BLaER1 treated with 17β-estradiol and CSF1 and Interleukin-3, amounts not matched to agents 10 nM and 100 nM (cell line): ENCODE measurements at regions not wholly inside any gene's neighbourhood (a gene's known extent, or its start where the extent isn't known, plus 50 kb on each side); places are given as distances from the start of the nearest gene placed in this dataset.
A peak's percentile ranks its signal among the peaks of the same experiment; 100 is the strongest.

Experiments used
- H3K27ac ChIP-seq, 11 experiments: shearing (Covaris generic); formaldehyde crosslinking; 2 replicates each; pipeline ENCODE4 v1.8.1; 2022
- H3K27me3 ChIP-seq, 11 experiments: shearing (Covaris generic); formaldehyde crosslinking; 2 replicates each; pipeline ENCODE4 v1.8.1; 2022
- H3K36me3 ChIP-seq, 11 experiments: shearing (Covaris generic); formaldehyde crosslinking; 2 replicates each; pipeline ENCODE4 v1.8.1; 2022
- H3K4me1 ChIP-seq, 10 experiments: shearing (Covaris generic); formaldehyde crosslinking; 2 replicates each; pipeline ENCODE4 v1.8.1; 2022
- H3K4me2 ChIP-seq, 11 experiments: shearing (Covaris generic); formaldehyde crosslinking; 2 replicates each; pipeline ENCODE4 v1.8.1; 2022
- H3K4me3 ChIP-seq, 10 experiments: shearing (Covaris generic); formaldehyde crosslinking; 2 replicates each; pipeline ENCODE4 v1.8.1; 2022
- H3K9ac ChIP-seq, 11 experiments: shearing (Covaris generic); formaldehyde crosslinking; 2 replicates each; pipeline ENCODE4 v1.8.1; 2022
- H3K9me3 ChIP-seq, 11 experiments: shearing (Covaris generic); formaldehyde crosslinking; replicated peaks in 1 of 11; 2 replicates each; pipeline ENCODE4 v1.8.1; 2022
- H4K20me1 ChIP-seq, 11 experiments: shearing (Covaris generic); formaldehyde crosslinking; 2 replicates each; pipeline ENCODE4 v1.8.1; 2022
- Cebpa-rat ChIP-seq, 11 experiments: shearing (Covaris generic); IDR thresholded peaks; 2 replicates each; pipeline ENCODE4 v1.8.1; 2022

GRCh38 chr9:84152204-84152603 lies 171.6 kb downstream of the RMI1 start:
- Histone ChIP-seq H3K9ac (no peak overlapping the region; a peak in 1 of 22 replicates), H3K4me2 (peak overlapping the region in 7 of 11 experiments; percentile 22 to 60 (median 51); a peak in 12 of 22 replicates), H3K9me3 (no peaks in the 10 kb centered on the region), H4K20me1 (no peaks in the 10 kb centered on the region), H3K4me1 (peaks cover 6 to 33% (median 16%) of the 10 kb centered on the region in 10 experiments), H3K4me3 (no peak overlapping the region), H3K27me3 (no peaks in the 10 kb centered on the region), H3K27ac (no peak overlapping the region), H3K36me3 (no peaks in the 10 kb centered on the region)
- no peak for TF ChIP-seq Cebpa-rat (IDR thresholded peaks at IDR 0.05)

GRCh38 chr9:84153885-84154284 lies 173.3 kb downstream of the RMI1 start:
- Histone ChIP-seq H3K4me1 (peaks cover 0 to 20% (median 8%) of the 10 kb centered on the region in 10 experiments; a peak in 13 of 20 replicates), H3K4me3 (no peak overlapping the region), H3K36me3 (no peaks in the 10 kb centered on the region), H4K20me1 (no peaks in the 10 kb centered on the region), H3K4me2 (peak overlapping the region in 1 of 11 experiments; percentile 1; a peak in 1 of 22 replicates), H3K27ac (no peak overlapping the region), H3K9ac (no peak overlapping the region), H3K27me3 (no peaks in the 10 kb centered on the region), H3K9me3 (no peaks in the 10 kb centered on the region)
- TF ChIP-seq Cebpa-rat (IDR thresholded peaks at IDR 0.05), result no peak

- Histone ChIP-seq H3K4me3 (no peak overlapping the region), H3K9me3 (no peaks in the 10 kb centered on the region), H3K4me2 (peak overlapping the region in 1 of 11 experiments; percentile 1; a peak in 2 of 22 replicates), H3K36me3 (no peaks in the 10 kb centered on the region), H3K4me1 (peaks cover 0 to 20% (median 8%) of the 10 kb centered on the region in 10 experiments; a peak in 13 of 20 replicates), H3K27me3 (no peaks in the 10 kb centered on the region), H4K20me1 (no peaks in the 10 kb centered on the region), H3K9ac (no peak overlapping the region), H3K27ac (no peak overlapping the region)
- no peak for TF ChIP-seq Cebpa-rat (IDR thresholded peaks at IDR 0.05)
These were observed 173.7 kb downstream of the RMI1 start for GRCh38 chr9:84154320-84154719.

GRCh38 chr9:84163052-84163650 lies 177.4 kb downstream of the SLC28A3 start:
- Histone ChIP-seq H3K36me3 (no peaks in the 10 kb centered on the region), H3K4me1 (no peaks in the 10 kb centered on the region), H3K9ac (no peak overlapping the region), H4K20me1 (no peaks in the 10 kb centered on the region), H3K9me3 (no peaks in the 10 kb centered on the region), H3K4me3 (no peak overlapping the region), H3K27ac (no peak overlapping the region), H3K27me3 (no peaks in the 10 kb centered on the region), H3K4me2 (no peak overlapping the region)
- no peak for TF ChIP-seq Cebpa-rat (IDR thresholded peaks at IDR 0.05)

GRCh38 chr9:84166891-84167290 lies 173.7 kb downstream of the SLC28A3 start:
- H3K36me3 ChIP-seq, result no peaks in the 10 kb centered on the region
- H3K4me1 ChIP-seq, result no peaks in the 10 kb centered on the region
- no peaks in the 10 kb centered on the region for H3K9me3 ChIP-seq
- H4K20me1 ChIP-seq, result no peaks in the 10 kb centered on the region
- H3K9ac ChIP-seq, result no peak overlapping the region
- no peak overlapping the region for H3K4me3 ChIP-seq
- H3K4me2 ChIP-seq, result no peak overlapping the region
- no peak overlapping the region for H3K27ac ChIP-seq
- no peak for TF ChIP-seq Cebpa-rat (IDR thresholded peaks at IDR 0.05)
- H3K27me3 ChIP-seq, result no peaks in the 10 kb centered on the region

GRCh38 chr9:84169240-84169639 lies 171.3 kb downstream of the SLC28A3 start:
- H4K20me1 ChIP-seq, result no peaks in the 10 kb centered on the region
- H3K27ac ChIP-seq, result no peak overlapping the region
- no peaks in the 10 kb centered on the region for H3K36me3 ChIP-seq

GRCh38 chr9:84170521-84171141 lies 169.9 kb downstream of the SLC28A3 start:
- Histone ChIP-seq H3K9me3 (no peaks in the 10 kb centered on the region), H3K4me3 (no peak overlapping the region), H4K20me1 (no peaks in the 10 kb centered on the region), H3K36me3 (no peaks in the 10 kb centered on the region), H3K9ac (no peak overlapping the region), H3K27me3 (no peaks in the 10 kb centered on the region), H3K4me2 (no peak overlapping the region), H3K27ac (no peak overlapping the region), H3K4me1 (peaks cover 0 to 26% (median 0%) of the 10 kb centered on the region in 10 experiments; a peak in 6 of 20 replicates)
- TF ChIP-seq Cebpa-rat (IDR thresholded peaks at IDR 0.05), result no peak

More at GRCh38 chr9:84169240-84169639, 171.3 kb downstream of the SLC28A3 start:
- no peak overlapping the region for H3K9ac ChIP-seq
- H3K27me3 ChIP-seq, result no peaks in the 10 kb centered on the region
- no peaks in the 10 kb centered on the region for H3K9me3 ChIP-seq
- no peak overlapping the region for H3K4me3 ChIP-seq
- no peak for TF ChIP-seq Cebpa-rat (IDR thresholded peaks at IDR 0.05)
- peaks cover 0 to 14% (median 0%) of the 10 kb centered on the region in 10 experiments; a peak in 6 of 20 replicates for H3K4me1 ChIP-seq
- no peak overlapping the region for H3K4me2 ChIP-seq

- Histone ChIP-seq H3K27me3 (no peaks in the 10 kb centered on the region), H3K9ac (no peak overlapping the region), H3K4me3 (no peak overlapping the region), H3K9me3 (peaks cover 0 to 5% (median 0%) of the 10 kb centered on the region in 11 experiments; a peak in 2 of 22 replicates), H4K20me1 (no peaks in the 10 kb centered on the region), H3K4me1 (peaks cover 0 to 26% (median 0%) of the 10 kb centered on the region in 10 experiments; a peak in 6 of 20 replicates), H3K4me2 (peak overlapping the region in 4 of 11 experiments; percentile 13 to 49 (median 36); a peak in 5 of 22 replicates), H3K27ac (no peak overlapping the region), H3K36me3 (no peaks in the 10 kb centered on the region)
- no peak for TF ChIP-seq Cebpa-rat (IDR thresholded peaks at IDR 0.05)
These were observed 166.6 kb downstream of the SLC28A3 start for GRCh38 chr9:84173961-84174360.

- Histone ChIP-seq H3K27me3 (no peaks in the 10 kb centered on the region), H3K9ac (no peak overlapping the region), H3K4me2 (peak overlapping the region in 4 of 11 experiments; percentile 13 to 49 (median 36); a peak in 6 of 22 replicates), H3K4me1 (peaks cover 0 to 26% (median 0%) of the 10 kb centered on the region in 10 experiments; a peak in 6 of 20 replicates), H3K27ac (no peak overlapping the region), H3K4me3 (no peak overlapping the region), H4K20me1 (no peaks in the 10 kb centered on the region), H3K9me3 (peaks cover 0 to 5% (median 0%) of the 10 kb centered on the region in 11 experiments; a peak in 2 of 22 replicates), H3K36me3 (no peaks in the 10 kb centered on the region)
- TF ChIP-seq Cebpa-rat (IDR thresholded peaks at IDR 0.05), result no peak
These were observed 166.1 kb downstream of the SLC28A3 start for GRCh38 chr9:84174486-84174885.
